RKO (cell line): ENCODE measurements at regions not wholly inside any gene's neighbourhood (a gene's known extent, or its start where the extent isn't known, plus 50 kb on each side); places are given as distances from the start of the nearest gene placed in this dataset.

ENCODE experiments used
- DNase-seq: peaks from one replicate; pipeline ENCODE4 v3.0.0-alpha.2; 2016; ENCODE audit warnings: low spot score

DNA sequence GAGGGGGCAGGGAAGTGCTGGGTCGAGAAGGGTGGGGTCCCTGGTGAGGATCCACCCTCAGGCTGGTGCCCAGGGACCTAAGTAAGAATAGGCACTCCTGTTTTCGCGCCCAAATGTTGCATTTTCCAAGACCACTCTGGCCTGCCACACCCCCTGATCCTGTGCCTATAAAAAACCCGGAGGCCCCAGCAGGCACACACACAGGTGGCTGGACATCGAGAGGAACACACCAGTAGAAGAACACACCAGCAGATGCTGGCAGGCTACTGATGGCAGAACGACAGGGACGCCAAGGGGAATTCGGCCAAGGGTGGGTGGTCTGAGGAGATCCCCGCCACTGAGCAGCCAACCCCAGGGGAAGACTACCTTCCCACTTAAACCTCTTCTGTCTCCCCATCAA lies 633.9 kb upstream of the POT1 start:
- DNase-seq: no peak

GRCh38 chr7:125561006-125561405 lies 631.4 kb upstream of the POT1 start:
- no peak for DNase-seq

DNA sequence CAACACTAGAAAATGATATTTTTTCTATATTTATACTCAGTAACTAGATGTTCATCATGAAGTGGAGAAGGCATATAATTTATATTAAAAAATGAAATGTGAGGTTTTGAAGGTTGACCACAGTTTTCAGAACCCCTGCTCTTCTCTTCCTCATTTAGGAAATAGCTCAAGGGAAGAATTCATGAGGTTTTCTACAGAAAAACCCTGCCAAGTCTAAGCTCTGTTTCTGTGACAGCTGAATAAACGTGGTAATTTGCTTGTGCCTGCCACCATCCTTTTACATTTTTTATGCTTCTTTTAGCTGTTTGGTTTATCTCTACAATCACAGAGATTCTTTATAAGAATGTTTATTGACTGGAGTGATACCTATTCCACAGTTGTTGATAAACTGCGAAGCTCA lies 630.3 kb upstream of the POT1 start:
- DNase-seq: no peak

GRCh38 chr7:125555916-125556315 lies 626.3 kb upstream of the POT1 start:
- DNase-seq: peak; percentile 25

- no peak for DNase-seq
Observed at GRCh38 chr7:125551008-125551407, 621.4 kb upstream of the POT1 start.

GRCh38 chr7:125547505-125547904 lies 617.9 kb upstream of the POT1 start:
- no peak for DNase-seq

- no peak for DNase-seq
Observed at GRCh38 chr7:125530553-125530952, 600.9 kb upstream of the POT1 start.

DNA sequence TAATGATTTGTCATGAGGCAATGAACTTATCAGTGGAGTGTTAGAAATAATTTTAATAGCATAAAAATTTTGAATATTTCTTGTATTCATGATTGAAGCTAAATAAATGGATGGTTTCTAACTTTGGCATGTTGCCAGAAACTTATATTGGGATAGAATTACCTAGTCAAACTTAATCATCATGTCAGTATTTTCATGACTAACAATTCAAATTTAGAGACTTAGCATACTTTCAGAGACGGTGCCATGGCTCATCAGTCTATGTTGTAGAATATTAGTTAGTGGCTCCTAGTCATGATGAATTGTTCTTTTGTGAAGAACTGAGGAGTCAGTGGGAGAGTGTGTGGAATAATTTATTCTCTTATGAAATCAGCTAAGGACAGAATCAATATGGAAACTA lies 599.6 kb upstream of the POT1 start:
- DNase-seq: peak; percentile 62

DNA sequence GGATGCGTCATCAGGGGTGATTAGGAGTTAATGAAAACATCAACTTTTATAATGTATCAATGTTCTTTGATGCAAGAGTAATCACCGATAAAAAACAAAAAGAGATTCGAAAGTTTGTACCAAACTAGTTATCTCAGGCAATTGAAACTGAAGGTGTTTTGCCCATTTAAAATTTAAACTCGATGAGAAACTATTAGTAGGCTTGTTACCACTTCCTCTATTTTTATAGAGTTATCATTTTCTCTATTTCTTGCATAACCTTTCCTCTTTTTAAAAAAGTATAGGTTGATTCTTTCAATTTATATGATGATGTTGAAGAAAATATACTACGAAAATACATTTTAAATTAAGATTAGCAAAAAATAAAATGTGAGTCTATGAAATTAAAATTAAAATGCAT lies 597.3 kb upstream of the POT1 start:
- DNase-seq: no peak

GRCh38 chr7:125526092-125526491 lies 596.5 kb upstream of the POT1 start:
- DNase-seq: no peak

DNA sequence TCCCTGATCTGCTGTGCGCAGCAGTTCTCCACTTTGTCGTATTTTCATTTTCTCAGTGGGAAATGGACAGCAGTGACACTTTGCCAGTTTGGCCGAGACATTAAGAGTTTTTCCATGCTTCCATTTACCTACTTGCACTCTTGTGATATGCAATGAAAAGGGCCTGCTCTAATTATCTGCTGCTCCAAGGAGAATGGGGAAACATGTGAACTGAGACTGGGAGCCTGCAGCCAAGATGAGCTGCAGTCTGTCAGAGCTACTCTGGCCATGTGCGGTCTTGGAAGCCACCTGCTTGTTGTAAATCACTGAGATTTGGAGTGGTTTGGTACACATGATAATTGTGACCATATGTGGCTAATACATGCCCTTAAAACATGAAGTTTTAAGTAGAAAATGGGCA lies 586.6 kb upstream of the POT1 start:
- DNase-seq: no peak

DNA sequence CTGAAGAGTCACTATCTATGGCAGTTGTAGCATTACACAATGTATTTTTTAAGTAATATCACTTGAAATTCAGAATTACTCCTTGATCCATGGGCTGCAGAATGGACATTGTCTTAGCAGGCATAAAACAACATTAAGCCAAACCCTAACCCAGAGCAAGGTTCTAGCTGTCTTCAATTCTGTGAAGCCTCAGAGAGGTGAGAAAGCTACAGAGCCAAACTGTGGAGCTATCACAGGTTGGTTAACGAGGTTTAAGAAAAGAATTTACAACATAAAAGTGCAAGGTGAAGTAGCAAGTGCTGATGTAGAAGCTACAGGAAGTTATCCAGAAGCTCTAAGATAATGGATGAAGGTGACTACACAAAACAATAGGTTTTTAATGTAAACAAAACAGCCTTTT lies 582.7 kb upstream of the POT1 start:
- DNase-seq: no peak

DNA sequence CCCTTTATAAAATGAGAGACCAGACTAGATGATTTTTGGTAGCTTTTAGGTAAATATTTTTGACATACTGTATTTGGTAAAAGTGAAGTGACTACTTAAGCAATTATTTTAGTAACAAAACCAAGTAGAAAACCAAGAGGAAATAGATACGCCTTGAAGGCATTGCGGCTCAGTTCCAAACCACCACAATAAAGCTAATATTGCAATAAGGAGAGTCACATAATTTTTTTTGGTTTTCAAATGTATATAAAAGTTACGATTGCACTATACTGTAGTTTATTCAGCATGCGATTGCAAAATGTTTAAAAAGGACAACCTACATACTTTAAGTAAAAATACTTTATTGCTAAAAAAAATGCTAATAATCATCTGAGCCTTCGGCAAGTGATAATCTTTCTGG lies 581.7 kb upstream of the POT1 start:
- no peak for DNase-seq

DNA sequence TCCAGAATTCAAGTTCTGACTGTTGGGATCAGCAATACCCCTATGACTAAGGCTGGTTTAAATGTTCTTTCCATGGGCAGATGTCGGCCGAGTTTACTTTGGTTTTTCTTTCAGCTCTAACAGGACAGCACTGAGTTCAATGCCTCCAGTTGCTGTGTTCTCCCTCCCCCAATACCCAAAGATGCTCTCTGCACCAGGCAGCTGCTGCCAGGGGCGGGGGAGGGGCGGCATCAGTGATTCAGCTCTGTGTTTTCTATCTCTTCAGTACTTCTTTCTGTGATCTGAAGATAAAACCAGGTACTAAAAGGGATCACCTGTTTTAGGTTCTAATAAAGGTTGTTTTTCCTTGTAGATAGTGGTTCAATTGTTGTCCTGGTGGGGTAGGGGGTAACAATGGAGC lies 576.7 kb upstream of the POT1 start:
- no peak for DNase-seq

GRCh38 chr7:125504848-125505247 lies 575.2 kb upstream of the POT1 start:
- DNase-seq: no peak

- no peak for DNase-seq
Observed at GRCh38 chr7:125495997-125496396, 566.4 kb upstream of the POT1 start.

- no peak for DNase-seq
Observed at GRCh38 chr7:125492521-125492920, 562.9 kb upstream of the POT1 start.

DNA sequence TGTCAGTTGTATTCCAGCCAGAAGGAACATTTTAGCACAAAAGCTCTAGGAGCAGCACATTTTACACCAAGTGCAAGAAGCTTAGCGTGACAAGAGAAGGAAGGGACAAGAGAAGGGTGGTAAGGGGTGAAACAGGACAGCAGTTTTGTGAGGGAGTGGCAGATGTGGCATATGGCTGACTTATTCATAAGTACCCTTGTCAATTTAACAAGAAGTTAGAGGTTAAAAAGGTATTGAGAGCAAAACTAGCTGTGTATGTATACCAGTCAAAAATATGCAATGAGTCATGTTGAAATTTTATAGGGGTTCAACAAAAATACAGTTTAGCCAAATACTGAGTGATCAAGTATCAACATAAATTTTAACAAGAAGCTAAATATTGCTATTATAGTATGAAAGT lies 561.5 kb upstream of the POT1 start:
- no peak for DNase-seq

DNA sequence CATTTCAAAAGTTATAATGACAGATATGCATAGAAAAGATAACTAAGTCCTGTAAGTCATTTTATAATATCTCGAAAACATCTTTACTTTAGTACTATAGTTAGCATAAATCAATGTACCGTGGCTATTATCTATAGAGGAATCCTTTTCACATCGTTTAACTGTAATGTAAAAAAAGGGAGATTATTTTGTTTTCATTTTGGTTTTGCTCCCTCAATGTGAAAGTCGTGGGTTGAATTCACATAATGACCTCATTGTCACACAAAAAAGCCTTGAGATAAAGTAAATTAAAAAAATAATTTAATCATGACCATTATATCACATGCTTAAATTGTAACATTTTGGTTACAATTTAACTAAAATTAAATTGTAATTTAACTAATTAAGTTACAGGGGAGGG lies 560.5 kb upstream of the POT1 start:
- no peak for DNase-seq

- DNase-seq: no peak
Observed at GRCh38 chr7:125485223-125485622, 555.6 kb upstream of the POT1 start.

DNA sequence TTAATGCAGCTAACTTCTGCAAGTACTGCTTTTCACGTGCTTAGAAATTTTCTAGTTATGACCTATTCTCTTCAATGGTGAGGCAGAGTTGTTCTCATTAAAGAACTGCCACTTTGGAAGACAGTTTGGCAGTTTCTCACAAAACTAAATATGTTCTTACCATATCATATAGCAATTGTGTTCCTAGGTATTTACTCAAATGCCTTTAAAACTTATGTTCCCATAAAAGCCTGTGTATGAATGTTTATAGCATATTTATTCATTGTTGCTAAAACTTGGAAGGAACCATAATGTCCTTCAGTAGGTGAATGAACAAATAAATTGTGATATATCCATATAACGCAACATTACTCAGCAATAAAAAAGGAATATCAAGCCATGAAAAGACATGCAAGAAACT lies 555.1 kb upstream of the POT1 start:
- no peak for DNase-seq

GRCh38 chr7:125481323-125481722 lies 551.7 kb upstream of the POT1 start:
- no peak for DNase-seq

GRCh38 chr7:125480762-125481161 lies 551.1 kb upstream of the POT1 start:
- DNase-seq: no peak

GRCh38 chr7:125468855-125469174 lies 539.2 kb upstream of the POT1 start:
- DNase-seq: no peak
